T-helper 2 cell treated with Interferon-gamma antibody and Interleukin-4, amounts not matched to agents 5 μg/mL and 100 μg/mL, for 36 hours (primary cell): ENCODE measurements at regions not wholly inside any gene's neighbourhood (a gene's known extent, or its start where the extent isn't known, plus 50 kb on each side); places are given as distances from the start of the nearest gene placed in this dataset.

Experiments
- DNase-seq: peaks from one replicate; pipeline ENCODE4 v3.0.0; 2021; ENCODE audit warnings: low spot score
- H3K27ac Mint-ChIP-seq: one replicate; pipeline ENCODE4 v1.8.0; 2021; ENCODE audit warnings: mild to moderate bottlenecking, mixed read lengths
- H3K27me3 Mint-ChIP-seq: one replicate; pipeline ENCODE4 v1.8.0; 2021; ENCODE audit warnings: low read depth, mixed read lengths
- H3K36me3 Mint-ChIP-seq: one replicate; pipeline ENCODE4 v1.8.0; 2021; ENCODE audit warnings: low read depth, mixed read lengths
- H3K4me1 Mint-ChIP-seq: one replicate; pipeline ENCODE4 v1.8.0; 2021; ENCODE audit warnings: low read depth, mixed read lengths
- H3K4me3 Mint-ChIP-seq: one replicate; pipeline ENCODE4 v1.8.0; 2022; ENCODE audit warnings: mild to moderate bottlenecking, moderate library complexity, mixed read lengths
- H3K9me3 Mint-ChIP-seq: one replicate; pipeline ENCODE4 v1.8.0; 2021; ENCODE audit warnings: mixed read lengths

DNA sequence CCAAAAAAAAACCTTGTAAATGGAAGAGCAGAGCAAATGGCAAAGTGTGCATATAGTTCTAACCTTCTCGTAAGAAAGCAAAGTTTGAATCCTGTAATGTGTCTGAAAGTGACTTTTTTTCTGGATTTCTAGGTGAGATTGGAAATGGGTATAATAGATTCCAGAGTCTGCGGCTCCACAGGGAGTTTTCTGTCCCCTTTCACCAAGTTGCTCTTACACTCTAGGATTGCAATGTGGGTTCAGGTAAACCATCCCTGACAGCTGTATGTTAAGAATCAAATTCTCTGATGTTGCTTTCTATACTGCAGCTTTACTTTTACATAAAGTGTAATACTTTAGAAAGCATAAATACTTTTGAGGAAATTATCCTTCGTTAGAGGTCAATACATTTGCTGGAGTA is 260.1 kb downstream of the PRL start:
- H3K4me1 Mint-ChIP-seq, result no peaks in the 10 kb centered on the region
- no peak overlapping the region for H3K4me3 Mint-ChIP-seq
- peaks cover 7% of the 10 kb centered on the region for H3K27me3 Mint-ChIP-seq
- H3K36me3 Mint-ChIP-seq, result peaks cover 1% of the 10 kb centered on the region
- H3K27ac Mint-ChIP-seq, result no peak overlapping the region
- DNase-seq, result no peak
- H3K9me3 Mint-ChIP-seq, result peaks cover 12% of the 10 kb centered on the region

DNA sequence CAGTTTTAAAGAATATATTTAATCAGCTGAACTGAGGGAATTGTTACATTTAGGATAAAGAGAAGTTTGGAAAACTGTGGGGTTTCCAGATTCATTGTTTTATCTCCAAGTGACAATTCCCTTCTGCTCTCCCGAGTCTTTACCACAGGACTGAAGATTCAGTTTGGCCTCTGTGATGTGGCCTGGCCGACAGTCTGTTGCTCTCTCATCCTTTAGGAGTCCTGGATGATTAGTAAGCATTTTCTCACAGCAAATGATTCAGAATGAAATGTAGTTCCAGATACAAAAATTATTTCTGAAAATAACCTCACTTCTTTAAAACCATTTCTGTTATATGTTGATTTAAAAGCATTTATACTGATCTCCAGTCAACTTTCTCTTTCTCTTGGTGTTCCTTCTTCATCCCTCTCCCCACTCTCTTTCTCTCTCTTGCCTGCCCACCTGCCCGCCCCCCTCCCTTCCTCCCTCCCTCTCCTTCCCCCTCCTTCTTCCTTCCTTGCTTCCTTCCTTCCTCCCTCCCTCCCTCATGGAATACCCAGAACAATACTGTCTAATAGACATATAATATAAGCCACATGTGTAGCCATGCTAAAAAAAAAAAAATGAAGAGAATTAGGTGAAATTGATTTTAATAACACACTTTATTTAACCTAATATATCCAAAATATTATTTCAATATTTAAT is 254.9 kb downstream of the PRL start:
- no peak overlapping the region for H3K4me3 Mint-ChIP-seq
- DNase-seq, result no peak
- H3K27ac Mint-ChIP-seq, result no peak overlapping the region
- peaks cover 1% of the 10 kb centered on the region for H3K36me3 Mint-ChIP-seq
- peaks cover 6% of the 10 kb centered on the region for H3K27me3 Mint-ChIP-seq
- H3K9me3 Mint-ChIP-seq, result peaks cover 12% of the 10 kb centered on the region
- peaks cover 12% of the 10 kb centered on the region for H3K4me1 Mint-ChIP-seq

DNA sequence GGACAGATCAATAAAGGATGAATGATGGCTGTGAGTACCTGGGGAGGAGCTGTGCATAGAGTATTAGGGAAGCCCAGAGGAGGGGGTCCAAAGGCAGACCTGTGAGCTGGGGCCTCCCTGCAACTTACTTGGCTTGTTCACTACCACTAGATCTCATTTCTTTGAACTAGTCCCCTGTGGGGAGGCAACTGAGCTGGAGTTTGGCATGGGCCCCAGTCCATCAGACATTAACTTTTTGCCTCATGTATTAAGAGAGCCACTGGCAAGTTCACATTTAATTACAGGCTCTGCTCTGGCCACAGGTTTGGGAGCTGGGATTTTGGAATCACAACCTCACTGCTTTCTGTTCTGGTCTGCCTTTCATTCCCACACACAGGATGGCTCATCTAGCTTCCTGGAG is 254.1 kb downstream of the PRL start:
- Mint-ChIP-seq H3K4me1 (peaks cover 12% of the 10 kb centered on the region), H3K27me3 (peaks cover 5% of the 10 kb centered on the region), H3K4me3 (no peak overlapping the region), H3K27ac (no peak overlapping the region), H3K9me3 (peaks cover 12% of the 10 kb centered on the region), H3K36me3 (peaks cover 1% of the 10 kb centered on the region)
- DNase-seq, result no peak

- Mint-ChIP-seq H3K4me3 (no peak overlapping the region), H3K27ac (no peak overlapping the region), H3K27me3 (peaks cover 3% of the 10 kb centered on the region), H3K4me1 (peaks cover 12% of the 10 kb centered on the region), H3K9me3 (peaks cover 12% of the 10 kb centered on the region), H3K36me3 (peaks cover 1% of the 10 kb centered on the region)
- DNase-seq, result no peak
These were observed 253.4 kb downstream of the PRL start for GRCh38 chr6:22043284-22043962.

DNA sequence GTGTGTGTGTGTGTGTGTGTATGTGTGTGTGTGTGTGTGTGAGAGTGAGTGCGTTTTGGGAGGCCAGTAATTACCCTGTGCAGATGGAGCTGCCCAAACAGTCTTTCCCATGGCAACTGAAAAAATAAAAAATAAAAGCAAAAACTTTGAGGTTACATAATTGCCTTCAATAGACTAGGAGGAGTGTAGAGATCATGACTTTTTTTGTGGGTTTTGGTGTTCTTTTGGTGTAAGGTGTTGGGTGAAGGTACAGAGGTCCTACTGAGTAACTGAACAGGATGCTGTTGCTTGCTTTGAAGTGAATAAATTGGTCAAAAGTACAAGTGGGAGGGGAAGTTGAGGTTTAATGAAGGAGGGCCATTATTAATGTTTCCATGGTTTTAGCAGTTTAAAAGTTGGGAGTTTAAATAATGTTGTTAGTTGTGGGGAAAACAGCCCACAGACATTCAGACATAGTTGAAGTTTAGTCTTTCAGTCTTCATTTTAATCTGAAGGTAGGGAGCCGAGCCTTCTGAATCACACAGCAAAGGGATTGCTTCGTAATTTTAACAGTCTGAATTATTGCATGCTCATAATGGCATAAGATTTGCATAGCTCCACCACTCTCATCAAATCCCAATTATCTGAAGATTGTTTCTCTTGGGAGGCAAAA is 251.4 kb downstream of the PRL start:
- peaks cover 2% of the 10 kb centered on the region for H3K36me3 Mint-ChIP-seq
- DNase-seq, result no peak
- H3K4me3 Mint-ChIP-seq, result no peak overlapping the region
- H3K4me1 Mint-ChIP-seq, result peaks cover 12% of the 10 kb centered on the region
- peak overlapping the region; percentile 58 for H3K27ac Mint-ChIP-seq
- H3K27me3 Mint-ChIP-seq, result no peaks in the 10 kb centered on the region
- H3K9me3 Mint-ChIP-seq, result peaks cover 9% of the 10 kb centered on the region

GRCh38 chr6:22049002-22049401 is 247.8 kb downstream of the PRL start:
- no peaks in the 10 kb centered on the region for H3K27me3 Mint-ChIP-seq
- H3K9me3 Mint-ChIP-seq, result peaks cover 7% of the 10 kb centered on the region
- no peak for DNase-seq
- H3K36me3 Mint-ChIP-seq, result peaks cover 1% of the 10 kb centered on the region
- no peak overlapping the region for H3K4me3 Mint-ChIP-seq
- peaks cover 15% of the 10 kb centered on the region for H3K4me1 Mint-ChIP-seq
- no peak overlapping the region for H3K27ac Mint-ChIP-seq

- no peak overlapping the region for H3K27ac Mint-ChIP-seq
- H3K4me3 Mint-ChIP-seq, result no peak overlapping the region
- DNase-seq, result no peak
- H3K27me3 Mint-ChIP-seq, result no peaks in the 10 kb centered on the region
- H3K36me3 Mint-ChIP-seq, result peaks cover 4% of the 10 kb centered on the region
- H3K4me1 Mint-ChIP-seq, result peaks cover 5% of the 10 kb centered on the region
- peaks cover 7% of the 10 kb centered on the region for H3K9me3 Mint-ChIP-seq
These were observed 243.3 kb downstream of the PRL start for GRCh38 chr6:22053391-22053997.

DNA sequence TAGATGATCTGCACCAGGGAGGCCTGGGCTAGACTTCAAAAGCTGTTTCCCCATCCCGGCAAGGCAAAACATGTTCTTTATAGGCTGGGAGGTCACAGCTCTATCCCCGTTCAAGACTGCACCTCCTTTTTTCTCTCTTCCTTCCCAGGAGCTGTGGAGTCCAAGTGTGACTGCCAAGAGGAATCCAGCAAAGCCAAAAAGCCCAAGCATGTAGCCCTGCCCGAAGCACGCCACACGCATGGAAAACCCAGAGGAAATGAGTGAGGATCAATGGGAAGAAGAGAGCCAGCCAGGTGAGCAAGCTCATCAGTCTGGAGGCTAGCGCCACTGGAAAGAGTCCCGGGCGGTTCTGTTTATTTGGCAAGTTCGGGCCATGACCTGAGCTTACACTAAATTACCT is 240.4 kb downstream of the PRL start:
- no peaks in the 10 kb centered on the region for H3K27me3 Mint-ChIP-seq
- H3K4me1 Mint-ChIP-seq, result peaks cover 10% of the 10 kb centered on the region
- DNase-seq, result no peak
- H3K27ac Mint-ChIP-seq, result no peak overlapping the region
- no peak overlapping the region for H3K4me3 Mint-ChIP-seq
- H3K36me3 Mint-ChIP-seq, result peaks cover 2% of the 10 kb centered on the region
- H3K9me3 Mint-ChIP-seq, result peaks cover 5% of the 10 kb centered on the region

DNA sequence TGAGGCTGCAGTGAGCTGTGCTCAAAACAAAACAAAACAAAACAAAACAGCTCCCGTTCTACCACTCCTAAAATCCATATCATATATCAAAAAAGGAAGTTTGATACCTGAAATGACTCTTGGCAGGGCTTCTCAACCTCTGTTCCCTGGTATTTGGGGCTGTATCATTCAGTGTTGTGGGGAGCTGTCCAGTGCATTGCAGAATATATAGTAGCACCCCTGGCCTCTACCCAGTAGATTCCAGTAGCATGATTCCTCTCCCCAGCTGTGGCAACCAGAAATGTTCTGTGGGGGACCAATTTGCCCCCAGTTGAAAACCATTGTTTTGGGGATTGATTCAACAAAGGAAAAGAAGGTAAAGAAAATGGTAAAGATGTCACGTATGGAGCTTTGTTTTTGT is 238.9 kb downstream of the PRL start:
- H3K36me3 Mint-ChIP-seq, result peaks cover 2% of the 10 kb centered on the region
- DNase-seq, result no peak
- H3K9me3 Mint-ChIP-seq, result peaks cover 5% of the 10 kb centered on the region
- no peaks in the 10 kb centered on the region for H3K27me3 Mint-ChIP-seq
- peaks cover 21% of the 10 kb centered on the region for H3K4me1 Mint-ChIP-seq
- H3K27ac Mint-ChIP-seq, result no peak overlapping the region
- no peak overlapping the region for H3K4me3 Mint-ChIP-seq

DNA sequence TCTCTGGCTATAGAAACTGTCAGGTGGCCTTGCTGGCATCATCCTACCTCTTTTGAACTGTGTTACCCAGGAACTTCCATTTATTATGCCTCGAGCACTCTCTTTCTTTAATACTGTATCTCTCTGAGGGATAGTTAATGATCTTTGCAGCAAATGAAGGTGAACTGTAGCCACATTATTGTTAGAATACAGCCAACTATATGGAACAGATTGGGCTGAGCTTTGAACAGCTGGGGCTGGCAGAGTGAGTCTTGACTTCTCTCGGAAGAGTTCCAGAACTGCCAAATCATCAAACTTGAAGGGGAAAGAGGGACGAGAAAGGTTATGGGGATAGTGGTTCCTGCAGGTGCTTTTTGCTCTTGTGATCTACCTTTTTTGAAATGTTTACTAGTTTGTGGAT is 237.7 kb downstream of the PRL start:
- peaks cover 5% of the 10 kb centered on the region for H3K9me3 Mint-ChIP-seq
- no peak overlapping the region for H3K27ac Mint-ChIP-seq
- no peak overlapping the region for H3K4me3 Mint-ChIP-seq
- H3K27me3 Mint-ChIP-seq, result no peaks in the 10 kb centered on the region
- H3K4me1 Mint-ChIP-seq, result peaks cover 26% of the 10 kb centered on the region
- peaks cover 2% of the 10 kb centered on the region for H3K36me3 Mint-ChIP-seq
- no peak for DNase-seq

DNA sequence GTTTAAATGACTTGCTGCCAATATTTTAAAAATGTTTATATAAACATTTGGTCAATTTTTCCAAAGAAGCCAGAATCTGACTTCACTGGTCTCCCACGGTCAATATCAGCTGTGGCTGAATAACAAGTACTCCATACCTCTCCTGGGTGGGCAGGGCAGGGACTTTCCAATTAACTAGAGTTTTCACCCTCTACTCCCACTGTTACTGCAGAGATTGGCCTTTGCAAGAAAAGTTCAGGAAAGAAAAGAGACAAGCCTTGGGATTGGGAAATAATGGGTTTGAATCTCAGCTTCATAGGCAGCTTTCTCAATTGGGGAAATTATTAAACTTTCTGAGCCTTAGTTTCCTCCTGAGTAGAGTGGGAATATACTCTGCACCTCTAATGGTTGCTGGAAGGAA is 236.9 kb downstream of the PRL start:
- Mint-ChIP-seq H3K27me3 (no peaks in the 10 kb centered on the region), H3K4me1 (peaks cover 31% of the 10 kb centered on the region), H3K4me3 (no peak overlapping the region), H3K9me3 (peaks cover 5% of the 10 kb centered on the region), H3K27ac (no peak overlapping the region), H3K36me3 (peaks cover 2% of the 10 kb centered on the region)
- DNase-seq, result no peak

DNA sequence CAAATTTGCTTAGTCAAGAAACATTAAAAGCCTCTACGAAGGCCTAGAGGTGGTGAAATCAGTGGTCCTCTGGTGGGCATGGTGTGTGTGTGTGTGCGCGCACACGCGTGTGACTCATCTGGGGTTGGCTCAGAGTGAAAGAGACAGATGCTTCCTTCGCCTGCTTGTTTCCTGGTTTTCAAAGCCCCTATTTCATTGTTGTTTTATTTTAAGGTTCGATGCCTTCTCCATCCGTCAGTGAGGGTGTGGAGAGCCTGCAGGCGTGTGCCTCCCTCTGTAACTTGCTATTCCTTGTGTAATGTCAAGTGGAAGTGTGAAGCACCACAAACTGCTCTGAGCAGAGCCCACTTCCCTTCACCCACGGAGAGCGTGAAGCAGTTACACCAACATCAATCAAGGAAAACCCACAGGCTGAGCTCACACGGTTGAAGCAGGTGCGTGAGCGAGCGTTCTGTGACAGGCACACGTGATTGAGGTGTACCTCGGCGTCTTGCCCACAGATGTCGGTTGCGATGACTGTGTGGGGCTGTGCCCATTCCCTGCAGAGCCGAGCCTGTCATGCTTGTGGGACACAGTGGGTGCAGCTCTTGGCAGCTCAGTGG is 233.9 kb downstream of the PRL start:
- Mint-ChIP-seq H3K27me3 (no peaks in the 10 kb centered on the region), H3K4me3 (peak overlapping the region; percentile 85), H3K4me1 (peaks cover 41% of the 10 kb centered on the region), H3K36me3 (no peaks in the 10 kb centered on the region), H3K27ac (peak overlapping the region; percentile 96), H3K9me3 (peaks cover 5% of the 10 kb centered on the region)
- DNase-seq, result peak; percentile 83

GRCh38 chr6:22064558-22064957 is 232.3 kb downstream of the PRL start:
- Mint-ChIP-seq H3K27ac (no peak overlapping the region), H3K4me3 (no peak overlapping the region), H3K4me1 (peaks cover 54% of the 10 kb centered on the region), H3K9me3 (peaks cover 5% of the 10 kb centered on the region), H3K36me3 (no peaks in the 10 kb centered on the region), H3K27me3 (no peaks in the 10 kb centered on the region)
- no peak for DNase-seq

DNA sequence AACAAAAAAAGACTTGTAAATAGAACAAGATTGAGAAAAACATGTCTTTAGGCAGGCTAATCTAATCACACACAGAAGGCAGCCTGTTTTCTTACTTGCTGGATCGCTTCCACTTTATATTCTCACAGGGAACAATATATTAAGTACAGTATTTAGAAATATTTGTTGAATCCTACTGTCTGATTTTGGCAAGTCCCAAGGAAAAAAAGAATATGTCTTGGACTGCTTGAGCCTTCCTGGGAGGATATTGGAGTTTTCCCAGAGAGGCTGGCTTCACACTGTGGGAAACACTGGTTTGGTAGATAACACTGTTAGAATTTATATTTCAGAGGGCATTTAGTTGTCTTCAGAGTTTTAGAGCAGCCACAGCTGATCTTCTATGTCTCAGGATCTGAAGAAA is 229.7 kb downstream of the PRL start:
- no peak for DNase-seq
- Mint-ChIP-seq H3K9me3 (no peaks in the 10 kb centered on the region), H3K36me3 (no peaks in the 10 kb centered on the region), H3K4me1 (peaks cover 53% of the 10 kb centered on the region), H3K27me3 (no peaks in the 10 kb centered on the region), H3K4me3 (no peak overlapping the region), H3K27ac (no peak overlapping the region)
